SU-DHL-6 (cell line): ENCODE measurements at regions not wholly inside any gene's neighbourhood (a gene's known extent, or its start where the extent isn't known, plus 50 kb on each side); places are given as distances from the start of the nearest gene placed in this dataset.

ENCODE experiments used
- CTCF ChIP-seq: fragments of 200-600 bp; sonication (generic); IDR thresholded peaks from one replicate; pipeline ENCODE4 v1.5.1; 2017; ENCODE audit warnings: antibody characterized with exemption, mild to moderate bottlenecking, low read length, moderate library complexity; ENCODE audit not compliant: insufficient read depth, poor library complexity, severe bottlenecking
- EZH2phosphoT487 ChIP-seq: fragments of 200-600 bp; sonication (generic), shearing (Covaris generic); conservative IDR thresholded peaks from 2 replicates; pipeline ENCODE4 v1.6.1; 2018; ENCODE audit warnings: mild to moderate bottlenecking, antibody characterized with exemption, low read length, moderate library complexity, mixed read lengths

- TF ChIP-seq CTCF (no peak), EZH2phosphoT487 (no peak)
Observed at GRCh38 chr1:221979444-221980032, 237.6 kb upstream of the DUSP10 start.
